ENCODE measurements at regions not wholly inside any gene's neighbourhood (a gene's known extent, or its start where the extent isn't known, plus 50 kb on each side); places are given as distances from the start of the nearest gene placed in this dataset.

DNA sequence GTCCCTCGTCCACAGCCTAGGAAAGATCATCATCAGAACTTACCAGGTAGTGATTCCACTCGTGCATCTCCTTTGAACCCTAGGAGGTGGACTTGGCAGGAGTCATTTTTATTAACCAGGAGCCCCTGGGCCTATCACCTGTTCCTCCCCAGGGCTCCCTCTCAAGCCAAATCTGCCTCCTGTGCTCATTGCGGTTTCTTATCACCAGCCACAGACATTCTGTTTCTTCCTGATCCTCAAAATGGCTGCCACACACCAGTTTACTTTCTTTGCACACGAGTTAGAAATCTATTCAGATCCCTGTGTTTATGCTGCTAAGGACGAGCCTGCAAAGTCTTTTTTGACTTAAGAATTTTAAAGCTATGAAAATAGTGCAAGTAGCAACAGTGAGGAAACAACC, 354.5 kb upstream of the BOD1L1 start:
- no peaks in the 10 kb centered on the region for H3K9me2 ChIP-seq (replicated peaks; ENCODE audit: insufficient read depth, low read length)
- peaks cover 26% of the 10 kb centered on the region for H3K4me1 ChIP-seq (ENCODE audit: low read length)
- TF ChIP-seq, protein P1, sequence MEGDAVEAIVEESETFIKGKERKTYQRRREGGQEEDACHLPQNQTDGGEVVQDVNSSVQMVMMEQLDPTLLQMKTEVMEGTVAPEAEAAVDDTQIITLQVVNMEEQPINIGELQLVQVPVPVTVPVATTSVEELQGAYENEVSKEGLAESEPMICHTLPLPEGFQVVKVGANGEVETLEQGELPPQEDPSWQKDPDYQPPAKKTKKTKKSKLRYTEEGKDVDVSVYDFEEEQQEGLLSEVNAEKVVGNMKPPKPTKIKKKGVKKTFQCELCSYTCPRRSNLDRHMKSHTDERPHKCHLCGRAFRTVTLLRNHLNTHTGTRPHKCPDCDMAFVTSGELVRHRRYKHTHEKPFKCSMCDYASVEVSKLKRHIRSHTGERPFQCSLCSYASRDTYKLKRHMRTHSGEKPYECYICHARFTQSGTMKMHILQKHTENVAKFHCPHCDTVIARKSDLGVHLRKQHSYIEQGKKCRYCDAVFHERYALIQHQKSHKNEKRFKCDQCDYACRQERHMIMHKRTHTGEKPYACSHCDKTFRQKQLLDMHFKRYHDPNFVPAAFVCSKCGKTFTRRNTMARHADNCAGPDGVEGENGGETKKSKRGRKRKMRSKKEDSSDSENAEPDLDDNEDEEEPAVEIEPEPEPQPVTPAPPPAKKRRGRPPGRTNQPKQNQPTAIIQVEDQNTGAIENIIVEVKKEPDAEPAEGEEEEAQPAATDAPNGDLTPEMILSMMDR (IDR thresholded peaks at IDR 0.05; ENCODE audit: low read length), result no peak
- TF ChIP-seq EZH2 (optimal IDR thresholded peaks at IDR 0.05; ENCODE audit: low read depth, low read length), result no peak
- TF ChIP-seq EZH2phosphoT487 (IDR thresholded peaks at IDR 0.05; ENCODE audit: low read length), result no peak
- H3K9ac ChIP-seq (ENCODE audit: low read length), result no peak overlapping the region
- no peaks in the 10 kb centered on the region for H3K79me2 ChIP-seq (ENCODE audit: low read length)
- H3F3A ChIP-seq (ENCODE audit: insufficient read depth, low read length), result no peaks in the 10 kb centered on the region
- H2AFZ ChIP-seq (ENCODE audit: low read length), result peak overlapping the region; percentile 45
- H3K27ac ChIP-seq (ENCODE audit: low read length), result no peak overlapping the region
- no peaks in the 10 kb centered on the region for H3K36me3 ChIP-seq (replicated peaks; ENCODE audit: insufficient read depth, low read length)
- DNase-seq, result peak; percentile 57
- no peaks in the 10 kb centered on the region for H3K9me3 ChIP-seq (replicated peaks; ENCODE audit: insufficient read depth, low read length)
- H3K27me3 ChIP-seq (replicated peaks; ENCODE audit: insufficient read depth, low read length), result no peaks in the 10 kb centered on the region
- H4K20me1 ChIP-seq (ENCODE audit: insufficient read depth, low read length), result no peaks in the 10 kb centered on the region
- no peak overlapping the region for H3K4me3 ChIP-seq (ENCODE audit: low read length)
- H3K4me2 ChIP-seq (ENCODE audit: low read depth, low read length), result peak overlapping the region; percentile 11

DNA sequence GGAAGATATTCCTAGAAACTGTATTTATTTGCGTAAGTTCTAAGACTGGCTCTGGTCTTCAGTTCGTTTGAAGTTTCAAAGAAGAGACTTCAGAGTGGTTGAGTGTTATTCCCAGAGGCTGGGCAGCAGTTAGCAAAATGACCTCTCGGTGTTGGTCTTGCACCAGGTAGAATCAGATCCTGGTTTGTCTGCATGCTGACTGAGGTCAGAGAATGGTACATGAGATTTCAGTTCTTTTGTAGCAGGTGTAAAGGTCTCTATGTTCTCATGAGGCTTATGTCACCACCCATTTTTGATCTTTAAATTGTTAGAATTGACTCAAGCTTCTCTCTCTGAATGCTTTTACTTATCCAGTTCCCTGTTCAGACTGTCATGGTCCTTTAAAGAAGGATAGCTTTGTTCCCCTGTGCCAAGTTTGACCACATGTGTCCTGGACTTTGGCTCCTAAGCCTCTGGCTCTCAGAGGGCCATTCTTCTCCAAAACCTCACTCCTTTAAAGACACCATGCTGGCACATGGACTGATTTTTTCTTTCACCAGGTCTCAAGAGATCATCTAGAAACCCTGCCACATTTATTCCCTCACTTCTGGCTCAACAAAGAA, 355.8 kb upstream of the BOD1L1 start:
- no peak overlapping the region for H3K4me2 ChIP-seq (ENCODE audit: low read depth, low read length)
- H3K27ac ChIP-seq (ENCODE audit: low read length), result no peak overlapping the region
- H3K4me3 ChIP-seq (ENCODE audit: low read length), result no peak overlapping the region
- H3K9ac ChIP-seq (ENCODE audit: low read length), result no peak overlapping the region
- H3K27me3 ChIP-seq (replicated peaks; ENCODE audit: insufficient read depth, low read length), result no peaks in the 10 kb centered on the region
- H3F3A ChIP-seq (ENCODE audit: insufficient read depth, low read length), result no peaks in the 10 kb centered on the region
- no peaks in the 10 kb centered on the region for H4K20me1 ChIP-seq (ENCODE audit: insufficient read depth, low read length)
- TF ChIP-seq EZH2phosphoT487 (IDR thresholded peaks at IDR 0.05; ENCODE audit: low read length) (no peak), EZH2 (optimal IDR thresholded peaks at IDR 0.05; ENCODE audit: low read depth, low read length) (no peak)
- TF ChIP-seq, protein P1 (IDR thresholded peaks at IDR 0.05; ENCODE audit: low read length), result no peak; the same call in 1 of the 2 replicates
- no peaks in the 10 kb centered on the region for H3K79me2 ChIP-seq (ENCODE audit: low read length)
- no peaks in the 10 kb centered on the region for H3K9me2 ChIP-seq (replicated peaks; ENCODE audit: insufficient read depth, low read length)
- H2AFZ ChIP-seq (ENCODE audit: low read length), result no peak overlapping the region
- H3K4me1 ChIP-seq (ENCODE audit: low read length), result peaks cover 26% of the 10 kb centered on the region
- DNase-seq, result peak; percentile 19
- H3K36me3 ChIP-seq (replicated peaks; ENCODE audit: insufficient read depth, low read length), result no peaks in the 10 kb centered on the region
- no peaks in the 10 kb centered on the region for H3K9me3 ChIP-seq (replicated peaks; ENCODE audit: insufficient read depth, low read length)

DNA sequence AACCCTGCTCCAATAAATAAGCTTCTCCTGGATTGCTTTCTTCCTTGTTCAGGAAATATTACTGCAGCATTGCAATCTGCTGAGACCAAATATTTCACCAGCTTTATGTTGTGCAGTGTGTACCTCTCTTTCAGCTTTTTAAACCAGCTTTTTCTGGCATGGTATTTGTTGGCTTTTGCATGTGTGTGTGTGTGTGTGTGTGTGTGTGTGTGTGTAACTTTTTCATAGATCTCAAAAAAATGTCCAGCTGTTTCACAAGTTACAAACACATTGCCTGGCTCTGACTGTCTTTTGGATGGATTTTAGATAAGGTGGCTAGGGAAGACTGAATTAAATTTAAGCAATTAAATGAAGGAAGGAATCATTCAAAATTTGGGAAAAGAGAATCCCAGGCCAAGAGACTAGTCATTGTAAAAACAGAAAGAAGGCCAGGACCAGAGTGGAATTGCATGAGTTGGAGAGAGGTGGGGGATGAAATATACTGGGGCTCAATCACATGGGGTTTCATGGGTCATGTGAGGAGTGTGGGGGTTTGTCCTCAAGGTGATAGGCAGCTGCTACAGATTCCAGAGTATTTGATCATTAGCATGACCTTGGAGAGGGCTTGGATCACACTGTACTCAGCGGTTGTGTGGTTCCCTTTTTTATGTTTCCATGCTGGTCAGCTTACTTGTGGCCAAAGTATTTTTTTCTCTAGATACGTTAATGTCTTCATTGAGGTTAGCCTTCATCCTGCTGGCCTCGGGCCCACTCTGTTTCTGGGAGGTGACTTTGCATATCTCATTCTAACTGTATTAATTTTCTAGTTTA, 357.7 kb upstream of the BOD1L1 start:
- no peaks in the 10 kb centered on the region for H3K27me3 ChIP-seq (replicated peaks; ENCODE audit: insufficient read depth, low read length)
- H3K4me1 ChIP-seq (ENCODE audit: low read length), result peaks cover 26% of the 10 kb centered on the region
- no peaks in the 10 kb centered on the region for H3K36me3 ChIP-seq (replicated peaks; ENCODE audit: insufficient read depth, low read length)
- no peaks in the 10 kb centered on the region for H4K20me1 ChIP-seq (ENCODE audit: insufficient read depth, low read length)
- no peaks in the 10 kb centered on the region for H3K79me2 ChIP-seq (ENCODE audit: low read length)
- TF ChIP-seq EZH2phosphoT487 (IDR thresholded peaks at IDR 0.05; ENCODE audit: low read length) (no peak), EZH2 (optimal IDR thresholded peaks at IDR 0.05; ENCODE audit: low read depth, low read length) (no peak)
- TF ChIP-seq, protein P1 (IDR thresholded peaks at IDR 0.05; ENCODE audit: low read length), result no peak
- H3K9ac ChIP-seq (ENCODE audit: low read length), result no peak overlapping the region
- no peak for DNase-seq
- H3K27ac ChIP-seq (ENCODE audit: low read length), result no peak overlapping the region
- no peak overlapping the region for H3K4me2 ChIP-seq (ENCODE audit: low read depth, low read length)
- H3K9me2 ChIP-seq (replicated peaks; ENCODE audit: insufficient read depth, low read length), result no peaks in the 10 kb centered on the region
- H3F3A ChIP-seq (ENCODE audit: insufficient read depth, low read length), result no peaks in the 10 kb centered on the region
- no peak overlapping the region for H3K4me3 ChIP-seq (ENCODE audit: low read length)
- H3K9me3 ChIP-seq (replicated peaks; ENCODE audit: insufficient read depth, low read length), result no peaks in the 10 kb centered on the region
- H2AFZ ChIP-seq (ENCODE audit: low read length), result no peak overlapping the region

All from MM.1S (cell line).